Panc1 (cell line): ENCODE measurements at regions not wholly inside any gene's neighbourhood (a gene's known extent, or its start where the extent isn't known, plus 50 kb on each side); places are given as distances from the start of the nearest gene placed in this dataset.

Source experiments
- CTCF ChIP-seq: fragments of 450-650 bp; IDR thresholded peaks from 2 replicates; pipeline ENCODE4 v1.5.1; 2017; ENCODE audit warnings: mild to moderate bottlenecking
- POLR2AphosphoS5 ChIP-seq: IDR thresholded peaks from 2 replicates; pipeline ENCODE4 v1.6.1; 2012; ENCODE audit warnings: mild to moderate bottlenecking, low read depth, low read length, moderate library complexity
- REST ChIP-seq, 2 experiments: IDR thresholded peaks; 2 replicates each; pipeline ENCODE4 v1.6.1; 2011 to 2012; ENCODE audit warnings: low read depth in 2 of 2, control low read depth in 1 of 2, low read length in 1 of 2, mild to moderate bottlenecking in 1 of 2, moderate library complexity in 1 of 2; ENCODE audit not compliant: insufficient read depth in 1 of 2
- TCF7L2 ChIP-seq: IDR thresholded peaks from 2 replicates; pipeline ENCODE4 v1.6.1; 2011; ENCODE audit warnings: mild to moderate bottlenecking, low read depth, low read length, inconsistent platforms

- TF ChIP-seq CTCF (no peak), TCF7L2 (no peak), POLR2AphosphoS5 (no peak), REST (IDR thresholded peaks at IDR 0.05; ENCODE audit: insufficient read depth in 1 of 2, low read depth in 2 of 2, low read length in 1 of 2) (no peak)
Measured at GRCh38 chr3:144966560-144966959, 994.9 kb downstream of the DIPK2A start.
